OCI-LY7 (cell line): ENCODE measurements at regions not wholly inside any gene's neighbourhood (a gene's known extent, or its start where the extent isn't known, plus 50 kb on each side); places are given as distances from the start of the nearest gene placed in this dataset.

ENCODE experiments used
- BruUV-seq: library from RNA; stranded (reverse); fragments of 400-500 nt; replicated peaks from 2 replicates; lab custom pipeline; 2021; lab: Mats Ljungman, UMichigan
- CTCF ChIA-PET: fragments of 300-600 bp; sonication (Branson Sonifier 250); formaldehyde crosslinking; loops from one replicate; lab custom pipeline; 2022; ENCODE audit warnings: antibody characterized with exemption; ENCODE audit not compliant: unreplicated experiment; lab: Charles Lee
- POLR2A ChIA-PET: fragments of 300-600 bp; sonication (Branson Sonifier 250); formaldehyde crosslinking; loops from one replicate; lab custom pipeline; 2022; ENCODE audit warnings: antibody characterized with exemption; lab: Charles Lee
- DNase-seq: peaks from one replicate; pipeline ENCODE4 v3.0.0-alpha.2; 2015; ENCODE audit warnings: low spot score
- H2AFZ ChIP-seq: fragments of 200-600 bp; sonication (generic), shearing (Covaris generic); 2 replicates; pipeline ENCODE4 v1.6.1; 2014; ENCODE audit warnings: mild to moderate bottlenecking, antibody characterized with exemption, low read length, moderate library complexity
- H3K27ac ChIP-seq: fragments of 200-600 bp; sonication (generic); 2 replicates; pipeline ENCODE4 v1.5.1; 2014; ENCODE audit warnings: mixed run types, low read depth, mild to moderate bottlenecking, moderate library complexity, low read length, inconsistent platforms; ENCODE audit not compliant: poor library complexity, severe bottlenecking
- H3K36me3 ChIP-seq: fragments of 200-600 bp; sonication (generic); 2 replicates; pipeline ENCODE4 v1.6.1; 2014; ENCODE audit warnings: mild to moderate bottlenecking, antibody characterized with exemption, low read length, moderate library complexity, mixed read lengths; ENCODE audit not compliant: insufficient read depth
- H3K4me1 ChIP-seq: fragments of 200-600 bp; sonication (generic); 2 replicates; pipeline ENCODE4 v1.5.1; 2014; ENCODE audit warnings: mild to moderate bottlenecking, low read length; ENCODE audit not compliant: insufficient read depth, poor library complexity, severe bottlenecking
- H3K4me2 ChIP-seq: fragments of 200-600 bp; sonication (generic); 2 replicates; pipeline ENCODE4 v1.6.1; 2014; ENCODE audit warnings: mild to moderate bottlenecking, low read length
- H3K4me3 ChIP-seq: fragments of 200-600 bp; sonication (generic); 2 replicates; pipeline ENCODE4 v1.5.1; 2014; ENCODE audit warnings: mild to moderate bottlenecking, low read depth, low read length; ENCODE audit not compliant: poor library complexity, severe bottlenecking
- H3K79me2 ChIP-seq: fragments of 200-600 bp; sonication (generic); 2 replicates; pipeline ENCODE4 v1.6.1; 2016; ENCODE audit warnings: low read depth, mild to moderate bottlenecking, low read length, moderate library complexity, mixed read lengths; ENCODE audit not compliant: insufficient read depth
- H3K9me2 ChIP-seq: fragments of 200-600 bp; sonication (generic); 2 replicates; pipeline ENCODE4 v1.6.1; 2016; ENCODE audit warnings: mild to moderate bottlenecking, low read length, mixed read lengths; ENCODE audit not compliant: insufficient read depth
- H3K9me3 ChIP-seq: fragments of 200-600 bp; sonication (generic); 2 replicates; pipeline ENCODE4 v1.6.1; 2014; ENCODE audit warnings: mild to moderate bottlenecking, mixed run types, low read length, mixed read lengths
- H4K20me1 ChIP-seq: fragments of 200-600 bp; sonication (generic); 2 replicates; pipeline ENCODE4 v1.6.1; 2014; ENCODE audit warnings: mild to moderate bottlenecking, antibody characterized with exemption, low read length, moderate library complexity, mixed read lengths; ENCODE audit not compliant: insufficient read depth
- CTCF ChIP-seq: fragments of 200-600 bp; sonication (generic); conservative IDR thresholded peaks from 2 replicates; pipeline ENCODE4 v1.5.1; 2014; ENCODE audit warnings: mild to moderate bottlenecking, antibody characterized with exemption, low read length, moderate library complexity, mixed read lengths
- EZH2phosphoT487 ChIP-seq: fragments of 200-600 bp; sonication (generic); IDR thresholded peaks from 2 replicates; pipeline ENCODE4 v1.6.1; 2018; ENCODE audit warnings: low read depth, borderline replicate concordance, mild to moderate bottlenecking, mixed run types, antibody characterized with exemption, low read length, moderate library complexity, mixed read lengths
- intact Hi-C: fragments of 100-400 bp; cut with micrococcal nuclease; formaldehyde crosslinking; loops from one replicate; pipeline ENCODE4 v1.10.0; 2022; ENCODE audit not compliant: unreplicated experiment

DNA sequence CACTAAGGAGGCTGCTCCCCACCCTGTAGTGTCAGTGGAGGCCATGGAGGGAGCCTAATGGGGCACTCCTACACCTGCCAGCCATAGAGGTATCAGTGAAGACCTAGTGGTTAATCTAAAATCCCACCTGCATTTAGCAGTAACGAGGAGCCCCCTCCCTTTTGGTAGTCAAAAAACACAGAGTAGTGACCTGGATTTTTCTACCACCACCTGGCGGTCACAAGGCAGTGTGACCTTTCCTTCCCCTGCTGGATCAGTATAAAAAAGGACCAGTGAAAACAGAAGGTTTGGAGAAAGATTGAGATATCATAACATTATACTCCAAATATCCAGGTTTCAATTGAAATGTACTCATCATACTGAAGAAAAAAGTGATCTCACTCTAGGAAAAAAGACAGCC is 241.2 kb downstream of the PYDC2 start:
- Histone ChIP-seq H3K9me3 (no peaks in the 10 kb centered on the region), H3K36me3 (no peaks in the 10 kb centered on the region), H4K20me1 (no peaks in the 10 kb centered on the region), H3K27ac (no peak overlapping the region), H3K79me2 (no peaks in the 10 kb centered on the region), H3K4me3 (no peak overlapping the region), H3K9me2 (no peaks in the 10 kb centered on the region), H3K4me1 (no peaks in the 10 kb centered on the region), H3K4me2 (no peak overlapping the region), H2AFZ (no peak overlapping the region)
- no peak for TF ChIP-seq EZH2phosphoT487
- TF ChIP-seq CTCF: 0 out of 2 replicates have a peak, but pooled peaks have one; percentile 40
- intact Hi-C loops: loop anchor here (10.0 kb wide), 1 partner anchor 53 kb away; no protein-coding TSS in a partner anchor
- ChIA-PET POLR2A (interaction anchor here (0.7 kb wide), 1 partner anchor 271 kb away, joined by 3 read pairs; no protein-coding TSS in a partner anchor), CTCF (no interaction called here)
- BruUV-seq: no TSS peak
- DNase-seq: peak; percentile 2

- no peak overlapping the region for H3K27ac ChIP-seq
- H3K4me3 ChIP-seq: no peak overlapping the region
- no peak for TF ChIP-seq CTCF
- TF ChIP-seq EZH2phosphoT487: no peak
- DNase-seq: no peak
- no peak overlapping the region for H3K4me2 ChIP-seq
- no peaks in the 10 kb centered on the region for H3K4me1 ChIP-seq
- no peaks in the 10 kb centered on the region for H3K79me2 ChIP-seq
- no TSS peak for BruUV-seq
- H3K9me3 ChIP-seq: no peaks in the 10 kb centered on the region
- no peaks in the 10 kb centered on the region for H3K36me3 ChIP-seq
- POLR2A ChIA-PET: interaction anchor here (0.5 kb wide), 1 partner anchor 108 kb away, joined by 3 read pairs; no protein-coding TSS in a partner anchor
- H2AFZ ChIP-seq: no peak overlapping the region
- intact Hi-C loops: loop anchor here (10.0 kb wide), 1 partner anchor 47 kb away; no protein-coding TSS in a partner anchor
- CTCF ChIA-PET: no interaction called here
- H3K9me2 ChIP-seq: no peaks in the 10 kb centered on the region
- H4K20me1 ChIP-seq: no peaks in the 10 kb centered on the region
These were observed 246.9 kb downstream of the PYDC2 start for GRCh38 chr3:191707817-191708216.

DNA sequence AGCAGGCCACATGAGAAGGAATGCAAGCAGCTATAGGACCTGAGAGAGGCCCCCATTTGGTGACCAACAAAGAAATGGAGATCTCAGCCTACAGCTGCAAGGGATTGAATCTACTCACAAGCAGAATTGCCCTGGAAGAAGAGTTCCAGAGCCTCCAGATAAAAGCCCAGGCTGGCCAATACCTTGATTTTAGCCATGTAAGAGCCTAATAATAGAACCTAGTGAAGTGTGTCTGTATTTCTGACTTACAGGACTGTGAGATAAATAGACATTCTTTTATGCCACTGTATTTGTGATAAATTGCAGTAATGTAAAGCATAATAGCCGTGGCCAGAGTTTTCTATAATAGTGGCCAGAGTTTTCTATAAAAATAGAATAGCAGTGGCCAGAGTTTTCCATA is 254.6 kb downstream of the PYDC2 start:
- no peak for DNase-seq
- Histone ChIP-seq H3K4me1 (no peaks in the 10 kb centered on the region), H4K20me1 (no peaks in the 10 kb centered on the region), H3K27ac (no peak overlapping the region), H3K4me3 (no peak overlapping the region), H3K79me2 (no peaks in the 10 kb centered on the region), H3K9me2 (no peaks in the 10 kb centered on the region), H3K4me2 (no peak overlapping the region), H3K9me3 (no peaks in the 10 kb centered on the region), H2AFZ (no peak overlapping the region), H3K36me3 (no peaks in the 10 kb centered on the region)
- BruUV-seq: no TSS peak
- TF ChIP-seq EZH2phosphoT487: no peak
- intact Hi-C loops: no loop called here
- POLR2A ChIA-PET: no interaction called here
- CTCF ChIA-PET: no interaction called here
